ENCODE measurements at regions not wholly inside any gene's neighbourhood (a gene's known extent, or its start where the extent isn't known, plus 50 kb on each side); places are given as distances from the start of the nearest gene placed in this dataset.

DNA sequence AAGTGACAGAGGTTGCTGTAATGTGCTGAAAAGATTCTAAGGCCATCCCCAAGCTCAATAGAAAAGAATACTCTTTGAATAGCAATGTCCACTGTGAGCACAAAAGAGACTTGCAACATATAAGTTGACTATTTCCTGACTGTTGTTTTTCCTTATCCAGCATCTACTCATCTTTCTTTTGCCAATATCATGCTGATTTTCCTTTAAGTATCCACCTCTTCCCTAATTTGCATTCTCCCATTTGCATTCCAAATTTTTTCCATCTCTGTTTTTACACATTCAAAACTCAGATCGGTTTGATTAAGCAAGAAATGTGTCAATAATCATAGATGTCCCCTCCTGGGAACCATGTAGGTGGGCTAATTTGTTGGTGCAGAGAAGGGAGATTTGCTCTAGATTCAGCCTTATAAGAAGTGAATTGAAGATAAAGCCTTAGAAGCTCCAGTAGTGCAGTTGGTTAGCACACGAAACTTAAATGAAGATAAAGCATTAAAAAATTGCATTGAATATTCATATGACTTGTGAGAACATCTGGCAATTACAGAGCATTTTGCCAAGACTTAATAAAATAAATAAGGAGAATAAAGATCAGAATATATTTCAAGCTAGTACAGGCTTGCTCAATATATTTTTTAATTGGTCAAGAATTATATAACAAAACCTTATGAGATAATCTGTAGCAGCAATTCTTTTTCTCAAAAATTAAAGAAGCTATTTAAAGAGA is 267.6 kb downstream of the TMEM167A start (continued):
- TF ChIP-seq, protein P1, sequence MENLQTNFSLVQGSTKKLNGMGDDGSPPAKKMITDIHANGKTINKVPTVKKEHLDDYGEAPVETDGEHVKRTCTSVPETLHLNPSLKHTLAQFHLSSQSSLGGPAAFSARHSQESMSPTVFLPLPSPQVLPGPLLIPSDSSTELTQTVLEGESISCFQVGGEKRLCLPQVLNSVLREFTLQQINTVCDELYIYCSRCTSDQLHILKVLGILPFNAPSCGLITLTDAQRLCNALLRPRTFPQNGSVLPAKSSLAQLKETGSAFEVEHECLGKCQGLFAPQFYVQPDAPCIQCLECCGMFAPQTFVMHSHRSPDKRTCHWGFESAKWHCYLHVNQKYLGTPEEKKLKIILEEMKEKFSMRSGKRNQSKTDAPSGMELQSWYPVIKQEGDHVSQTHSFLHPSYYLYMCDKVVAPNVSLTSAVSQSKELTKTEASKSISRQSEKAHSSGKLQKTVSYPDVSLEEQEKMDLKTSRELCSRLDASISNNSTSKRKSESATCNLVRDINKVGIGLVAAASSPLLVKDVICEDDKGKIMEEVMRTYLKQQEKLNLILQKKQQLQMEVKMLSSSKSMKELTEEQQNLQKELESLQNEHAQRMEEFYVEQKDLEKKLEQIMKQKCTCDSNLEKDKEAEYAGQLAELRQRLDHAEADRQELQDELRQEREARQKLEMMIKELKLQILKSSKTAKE (CRISPR knock-in tag; IDR thresholded peaks at IDR 0.05; ENCODE audit: borderline replicate concordance): no peak
- TF ChIP-seq, protein P2, sequence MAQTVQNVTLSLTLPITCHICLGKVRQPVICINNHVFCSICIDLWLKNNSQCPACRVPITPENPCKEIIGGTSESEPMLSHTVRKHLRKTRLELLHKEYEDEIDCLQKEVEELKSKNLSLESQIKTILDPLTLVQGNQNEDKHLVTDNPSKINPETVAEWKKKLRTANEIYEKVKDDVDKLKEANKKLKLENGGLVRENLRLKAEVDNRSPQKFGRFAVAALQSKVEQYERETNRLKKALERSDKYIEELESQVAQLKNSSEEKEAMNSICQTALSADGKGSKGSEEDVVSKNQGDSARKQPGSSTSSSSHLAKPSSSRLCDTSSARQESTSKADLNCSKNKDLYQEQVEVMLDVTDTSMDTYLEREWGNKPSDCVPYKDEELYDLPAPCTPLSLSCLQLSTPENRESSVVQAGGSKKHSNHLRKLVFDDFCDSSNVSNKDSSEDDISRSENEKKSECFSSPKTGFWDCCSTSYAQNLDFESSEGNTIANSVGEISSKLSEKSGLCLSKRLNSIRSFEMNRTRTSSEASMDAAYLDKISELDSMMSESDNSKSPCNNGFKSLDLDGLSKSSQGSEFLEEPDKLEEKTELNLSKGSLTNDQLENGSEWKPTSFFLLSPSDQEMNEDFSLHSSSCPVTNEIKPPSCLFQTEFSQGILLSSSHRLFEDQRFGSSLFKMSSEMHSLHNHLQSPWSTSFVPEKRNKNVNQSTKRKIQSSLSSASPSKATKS (CRISPR knock-in tag; IDR thresholded peaks at IDR 0.05): no peak

DNA sequence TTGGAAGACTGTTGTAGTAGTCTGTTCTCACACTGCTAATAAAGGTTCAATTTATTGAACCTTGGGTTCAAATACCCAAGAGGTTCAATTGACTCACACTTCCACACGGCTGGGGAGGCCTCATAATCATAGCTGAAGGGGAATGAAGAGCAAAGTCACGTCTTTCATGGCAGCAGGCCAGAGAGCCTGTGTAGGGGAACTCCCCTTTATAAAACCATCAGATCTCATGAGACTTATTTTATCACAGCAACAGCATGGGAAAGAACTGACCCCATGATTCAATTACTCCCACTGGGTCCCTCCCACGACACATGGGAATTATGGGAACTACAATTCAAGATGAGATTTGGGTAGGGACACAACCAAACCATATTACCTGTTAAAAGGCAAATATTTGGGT is 268.2 kb downstream of the TMEM167A start:
- in situ Hi-C loops (cut with HindIII; ENCODE audit: extremely low pct_ligation_motif_present, low pct_unique_long_range_greater_than_20kb): no loop called here
- Histone ChIP-seq H3K27ac (ENCODE audit: extremely low read length, insufficient read depth, low read length) (no peak overlapping the region), H3K36me3 (replicated peaks in 1 of 2; ENCODE audit: control insufficient read depth in 1 of 2, insufficient read depth in 2 of 2, low read length in 2 of 2) (no peaks in the 10 kb centered on the region), H2AFZ (ENCODE audit: low read length) (no peak overlapping the region), H3K4me3 (replicated peaks in 1 of 3; ENCODE audit: insufficient read depth in 1 of 3, low read depth in 2 of 3, low read length in 3 of 3) (no peak overlapping the region), H3K9ac (ENCODE audit: insufficient read depth, low read depth, low read length) (no peak overlapping the region), H3K79me2 (ENCODE audit: insufficient read depth, low read length) (no peaks in the 10 kb centered on the region), H4K20me1 (ENCODE audit: insufficient read depth, low read length) (no peaks in the 10 kb centered on the region), H3K9me3 (ENCODE audit: low read length) (no peaks in the 10 kb centered on the region), H3K4me1 (ENCODE audit: insufficient read depth, low read length) (no peaks in the 10 kb centered on the region), H3K4me2 (ENCODE audit: low read depth, low read length) (no peak overlapping the region), H3K27me3 (ENCODE audit: control insufficient read depth in 1 of 2, insufficient read depth in 2 of 2, low read length in 2 of 2) (peaks cover 0 to 5% of the 10 kb centered on the region in 2 experiments; a peak in 1 of 5 replicates)
- CTCF ChIA-PET (ENCODE audit: low intra/inter-chr PET ratio, low total read pairs): no interaction called here
- 6% methylated on average over 3 of the region's 3 CpGs for WGBS (ENCODE audit: low lambda C conversion rate)
- POLR2A ChIA-PET: no interaction called here
- TF ChIP-seq PITX1 (CRISPR knock-in tag; IDR thresholded peaks at IDR 0.05): no peak
- no peak for TF ChIP-seq ZNF331 (CRISPR knock-in tag; IDR thresholded peaks at IDR 0.05)
- TF ChIP-seq ZNF547 (CRISPR knock-in tag; IDR thresholded peaks at IDR 0.05): no peak
- TF ChIP-seq HOXA7 (CRISPR knock-in tag; IDR thresholded peaks at IDR 0.05): no peak
- TF ChIP-seq ZC3H13 (CRISPR knock-in tag; IDR thresholded peaks at IDR 0.05): no peak
- no peak for TF ChIP-seq ZNF260 (CRISPR knock-in tag; IDR thresholded peaks at IDR 0.05; ENCODE audit: borderline replicate concordance, low read depth)
- TF ChIP-seq GTF2F1 (IDR thresholded peaks at IDR 0.05; ENCODE audit: low read length): no peak
- no peak for TF ChIP-seq RNF2 (conservative IDR thresholded peaks at IDR 0.05; ENCODE audit: low read depth)
- no peak for TF ChIP-seq ZNF790 (CRISPR knock-in tag; IDR thresholded peaks at IDR 0.05; ENCODE audit: borderline replicate concordance)
- TF ChIP-seq ZNF878 (CRISPR knock-in tag; IDR thresholded peaks at IDR 0.05): no peak
- no peak for TF ChIP-seq MAFK (conservative IDR thresholded peaks at IDR 0.05 in 1 of 2, IDR thresholded peaks at IDR 0.05 in 1 of 2; ENCODE audit: low read length in 2 of 2)
- no peak for TF ChIP-seq KMT2A (CRISPR knock-in tag; IDR thresholded peaks at IDR 0.05)
- TF ChIP-seq FOXM1 (CRISPR knock-in tag; IDR thresholded peaks at IDR 0.05): no peak
- TF ChIP-seq SKI (IDR thresholded peaks at IDR 0.05; ENCODE audit: partially characterized antibody): no peak
- no peak for DNase-seq (ENCODE audit: low spot score)
- intact Hi-C loops (cut with micrococcal nuclease; ENCODE audit: unreplicated experiment): no loop called here
- no peak for FAIRE-seq
- ATAC-seq: no peak
- BruUV-seq (replicated peaks): no TSS peak

Data from HepG2 (cell line).